ENCODE measurements at regions not wholly inside any gene's neighbourhood (a gene's known extent, or its start where the extent isn't known, plus 50 kb on each side); places are given as distances from the start of the nearest gene placed in this dataset.

- no peak overlapping the region for H3K27ac Mint-ChIP-seq
- no peaks in the 10 kb centered on the region for H3K4me1 Mint-ChIP-seq
- no peaks in the 10 kb centered on the region for H3K27me3 Mint-ChIP-seq (ENCODE audit: low read depth)
- CTCF ChIA-PET = no interaction called here
- H3K4me3 Mint-ChIP-seq = no peak overlapping the region
- no peak for ATAC-seq
- peaks cover 3% of the 10 kb centered on the region; the same call in 1 of the 2 replicates for H3K9me3 Mint-ChIP-seq
- POLR2A ChIA-PET = no interaction called here
- DNase-seq (ENCODE audit: low spot score) = no peak
- TF ChIP-seq OVOL2 (CRISPR knock-in tag; IDR thresholded peaks at IDR 0.05; ENCODE audit: borderline replicate concordance) = no peak
- no peaks in the 10 kb centered on the region for H3K36me3 Mint-ChIP-seq
Measured at GRCh38 chr11:90373971-90374370, 151.1 kb upstream of the CHORDC1 start.

- CTCF ChIA-PET = no interaction called here
- Mint-ChIP-seq H3K36me3 (no peaks in the 10 kb centered on the region), H3K27me3 (ENCODE audit: low read depth) (no peaks in the 10 kb centered on the region), H3K9me3 (peaks cover 6% of the 10 kb centered on the region; the same call in 1 of the 2 replicates), H3K27ac (no peak overlapping the region), H3K4me3 (no peak overlapping the region), H3K4me1 (peaks cover 7% of the 10 kb centered on the region)
- TF ChIP-seq RELA (CRISPR knock-in tag; IDR thresholded peaks at IDR 0.05; ENCODE audit: borderline replicate concordance) = no peak
- no peak for TF ChIP-seq ATF1 (CRISPR knock-in tag; IDR thresholded peaks at IDR 0.05)
- no peak for TF ChIP-seq PRRX2 (CRISPR knock-in tag; IDR thresholded peaks at IDR 0.05)
- no peak for TF ChIP-seq ZMAT4 (CRISPR knock-in tag; IDR thresholded peaks at IDR 0.05)
- TF ChIP-seq, protein P1, sequence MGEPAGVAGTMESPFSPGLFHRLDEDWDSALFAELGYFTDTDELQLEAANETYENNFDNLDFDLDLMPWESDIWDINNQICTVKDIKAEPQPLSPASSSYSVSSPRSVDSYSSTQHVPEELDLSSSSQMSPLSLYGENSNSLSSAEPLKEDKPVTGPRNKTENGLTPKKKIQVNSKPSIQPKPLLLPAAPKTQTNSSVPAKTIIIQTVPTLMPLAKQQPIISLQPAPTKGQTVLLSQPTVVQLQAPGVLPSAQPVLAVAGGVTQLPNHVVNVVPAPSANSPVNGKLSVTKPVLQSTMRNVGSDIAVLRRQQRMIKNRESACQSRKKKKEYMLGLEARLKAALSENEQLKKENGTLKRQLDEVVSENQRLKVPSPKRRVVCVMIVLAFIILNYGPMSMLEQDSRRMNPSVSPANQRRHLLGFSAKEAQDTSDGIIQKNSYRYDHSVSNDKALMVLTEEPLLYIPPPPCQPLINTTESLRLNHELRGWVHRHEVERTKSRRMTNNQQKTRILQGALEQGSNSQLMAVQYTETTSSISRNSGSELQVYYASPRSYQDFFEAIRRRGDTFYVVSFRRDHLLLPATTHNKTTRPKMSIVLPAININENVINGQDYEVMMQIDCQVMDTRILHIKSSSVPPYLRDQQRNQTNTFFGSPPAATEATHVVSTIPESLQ (CRISPR knock-in tag; IDR thresholded peaks at IDR 0.05) = no peak
- TF ChIP-seq IRF1 (CRISPR knock-in tag; IDR thresholded peaks at IDR 0.05) = no peak
- TF ChIP-seq SP1 (CRISPR knock-in tag; conservative IDR thresholded peaks at IDR 0.05) = no peak
- TF ChIP-seq, protein P2, sequence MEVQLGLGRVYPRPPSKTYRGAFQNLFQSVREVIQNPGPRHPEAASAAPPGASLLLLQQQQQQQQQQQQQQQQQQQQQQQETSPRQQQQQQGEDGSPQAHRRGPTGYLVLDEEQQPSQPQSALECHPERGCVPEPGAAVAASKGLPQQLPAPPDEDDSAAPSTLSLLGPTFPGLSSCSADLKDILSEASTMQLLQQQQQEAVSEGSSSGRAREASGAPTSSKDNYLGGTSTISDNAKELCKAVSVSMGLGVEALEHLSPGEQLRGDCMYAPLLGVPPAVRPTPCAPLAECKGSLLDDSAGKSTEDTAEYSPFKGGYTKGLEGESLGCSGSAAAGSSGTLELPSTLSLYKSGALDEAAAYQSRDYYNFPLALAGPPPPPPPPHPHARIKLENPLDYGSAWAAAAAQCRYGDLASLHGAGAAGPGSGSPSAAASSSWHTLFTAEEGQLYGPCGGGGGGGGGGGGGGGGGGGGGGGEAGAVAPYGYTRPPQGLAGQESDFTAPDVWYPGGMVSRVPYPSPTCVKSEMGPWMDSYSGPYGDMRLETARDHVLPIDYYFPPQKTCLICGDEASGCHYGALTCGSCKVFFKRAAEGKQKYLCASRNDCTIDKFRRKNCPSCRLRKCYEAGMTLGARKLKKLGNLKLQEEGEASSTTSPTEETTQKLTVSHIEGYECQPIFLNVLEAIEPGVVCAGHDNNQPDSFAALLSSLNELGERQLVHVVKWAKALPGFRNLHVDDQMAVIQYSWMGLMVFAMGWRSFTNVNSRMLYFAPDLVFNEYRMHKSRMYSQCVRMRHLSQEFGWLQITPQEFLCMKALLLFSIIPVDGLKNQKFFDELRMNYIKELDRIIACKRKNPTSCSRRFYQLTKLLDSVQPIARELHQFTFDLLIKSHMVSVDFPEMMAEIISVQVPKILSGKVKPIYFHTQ (CRISPR knock-in tag; IDR thresholded peaks at IDR 0.05) = no peak
- TF ChIP-seq ETV6 (CRISPR knock-in tag; IDR thresholded peaks at IDR 0.05) = no peak
- no peak for TF ChIP-seq ZNF671 (CRISPR knock-in tag; IDR thresholded peaks at IDR 0.05)
- no peak for TF ChIP-seq RORB (CRISPR knock-in tag; IDR thresholded peaks at IDR 0.05)
- POLR2A ChIA-PET = no interaction called here
- DNase-seq (ENCODE audit: low spot score) (no peak), ATAC-seq (no peak)
Measured at GRCh38 chr11:90364527-90364926, 141.7 kb upstream of the CHORDC1 start.

GRCh38 chr11:90363739-90364138 lies 140.9 kb upstream of the CHORDC1 start:
- CTCF ChIA-PET = no interaction called here
- no peak overlapping the region for H3K4me3 Mint-ChIP-seq
- DNase-seq (ENCODE audit: low spot score) = no peak
- TF ChIP-seq, protein P3, sequence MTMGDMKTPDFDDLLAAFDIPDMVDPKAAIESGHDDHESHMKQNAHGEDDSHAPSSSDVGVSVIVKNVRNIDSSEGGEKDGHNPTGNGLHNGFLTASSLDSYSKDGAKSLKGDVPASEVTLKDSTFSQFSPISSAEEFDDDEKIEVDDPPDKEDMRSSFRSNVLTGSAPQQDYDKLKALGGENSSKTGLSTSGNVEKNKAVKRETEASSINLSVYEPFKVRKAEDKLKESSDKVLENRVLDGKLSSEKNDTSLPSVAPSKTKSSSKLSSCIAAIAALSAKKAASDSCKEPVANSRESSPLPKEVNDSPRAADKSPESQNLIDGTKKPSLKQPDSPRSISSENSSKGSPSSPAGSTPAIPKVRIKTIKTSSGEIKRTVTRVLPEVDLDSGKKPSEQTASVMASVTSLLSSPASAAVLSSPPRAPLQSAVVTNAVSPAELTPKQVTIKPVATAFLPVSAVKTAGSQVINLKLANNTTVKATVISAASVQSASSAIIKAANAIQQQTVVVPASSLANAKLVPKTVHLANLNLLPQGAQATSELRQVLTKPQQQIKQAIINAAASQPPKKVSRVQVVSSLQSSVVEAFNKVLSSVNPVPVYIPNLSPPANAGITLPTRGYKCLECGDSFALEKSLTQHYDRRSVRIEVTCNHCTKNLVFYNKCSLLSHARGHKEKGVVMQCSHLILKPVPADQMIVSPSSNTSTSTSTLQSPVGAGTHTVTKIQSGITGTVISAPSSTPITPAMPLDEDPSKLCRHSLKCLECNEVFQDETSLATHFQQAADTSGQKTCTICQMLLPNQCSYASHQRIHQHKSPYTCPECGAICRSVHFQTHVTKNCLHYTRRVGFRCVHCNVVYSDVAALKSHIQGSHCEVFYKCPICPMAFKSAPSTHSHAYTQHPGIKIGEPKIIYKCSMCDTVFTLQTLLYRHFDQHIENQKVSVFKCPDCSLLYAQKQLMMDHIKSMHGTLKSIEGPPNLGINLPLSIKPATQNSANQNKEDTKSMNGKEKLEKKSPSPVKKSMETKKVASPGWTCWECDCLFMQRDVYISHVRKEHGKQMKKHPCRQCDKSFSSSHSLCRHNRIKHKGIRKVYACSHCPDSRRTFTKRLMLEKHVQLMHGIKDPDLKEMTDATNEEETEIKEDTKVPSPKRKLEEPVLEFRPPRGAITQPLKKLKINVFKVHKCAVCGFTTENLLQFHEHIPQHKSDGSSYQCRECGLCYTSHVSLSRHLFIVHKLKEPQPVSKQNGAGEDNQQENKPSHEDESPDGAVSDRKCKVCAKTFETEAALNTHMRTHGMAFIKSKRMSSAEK (CRISPR knock-in tag; IDR thresholded peaks at IDR 0.05; ENCODE audit: borderline replicate concordance) = no peak
- no peak for TF ChIP-seq KAT7 (CRISPR knock-in tag; IDR thresholded peaks at IDR 0.05; ENCODE audit: borderline replicate concordance)
- no peak for TF ChIP-seq IRF1 (CRISPR knock-in tag; IDR thresholded peaks at IDR 0.05)
- TF ChIP-seq, protein P4, sequence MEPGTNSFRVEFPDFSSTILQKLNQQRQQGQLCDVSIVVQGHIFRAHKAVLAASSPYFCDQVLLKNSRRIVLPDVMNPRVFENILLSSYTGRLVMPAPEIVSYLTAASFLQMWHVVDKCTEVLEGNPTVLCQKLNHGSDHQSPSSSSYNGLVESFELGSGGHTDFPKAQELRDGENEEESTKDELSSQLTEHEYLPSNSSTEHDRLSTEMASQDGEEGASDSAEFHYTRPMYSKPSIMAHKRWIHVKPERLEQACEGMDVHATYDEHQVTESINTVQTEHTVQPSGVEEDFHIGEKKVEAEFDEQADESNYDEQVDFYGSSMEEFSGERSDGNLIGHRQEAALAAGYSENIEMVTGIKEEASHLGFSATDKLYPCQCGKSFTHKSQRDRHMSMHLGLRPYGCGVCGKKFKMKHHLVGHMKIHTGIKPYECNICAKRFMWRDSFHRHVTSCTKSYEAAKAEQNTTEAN (CRISPR knock-in tag; IDR thresholded peaks at IDR 0.05) = no peak
- TF ChIP-seq FOXJ3 (CRISPR knock-in tag; IDR thresholded peaks at IDR 0.05; ENCODE audit: borderline replicate concordance) = no peak
- no peak for TF ChIP-seq NR2C2 (CRISPR knock-in tag; IDR thresholded peaks at IDR 0.05)
- TF ChIP-seq EMX1 (CRISPR knock-in tag; IDR thresholded peaks at IDR 0.05) = no peak
- TF ChIP-seq, protein P1 (CRISPR knock-in tag; IDR thresholded peaks at IDR 0.05) = no peak
- no peak for TF ChIP-seq ZNF232 (CRISPR knock-in tag; IDR thresholded peaks at IDR 0.05)

More at GRCh38 chr11:90363739-90364138, 140.9 kb upstream of the CHORDC1 start:
- Mint-ChIP-seq H3K27me3 (ENCODE audit: low read depth) (no peaks in the 10 kb centered on the region), H3K36me3 (no peaks in the 10 kb centered on the region), H3K9me3 (peaks cover 6% of the 10 kb centered on the region; the same call in 1 of the 2 replicates), H3K27ac (no peak overlapping the region), H3K4me1 (peaks cover 7% of the 10 kb centered on the region)
- no peak for ATAC-seq
- POLR2A ChIA-PET = no interaction called here
